Heart left ventricle (tissue), 16 donors: ENCODE measurements at regions not wholly inside any gene's neighbourhood (a gene's known extent, or its start where the extent isn't known, plus 50 kb on each side); places are given as distances from the start of the nearest gene placed in this dataset.

Experiments used
- ATAC-seq, 4 donors: fragments of 200-7000 bp; cut with Tn5 transposase; one replicate each; pipeline ENCODE4 v1.9.1; 2020 to 2022; ENCODE audit warnings: moderate library complexity in 4 of 4, mild to moderate bottlenecking in 3 of 4, moderate number of reproducible peaks in 1 of 4
- DNase-seq, 5 donors: peaks; one replicate each; pipeline ENCODE4 v3.0.0-alpha.2; 2020
- H3K27ac ChIP-seq, 12 donors: fragments of 200-600 bp; sonication (generic) in 4 of 12; one replicate each; pipeline versions ENCODE4 v1.5.0 to v1.8.0; 2016 to 2022; ENCODE audit warnings: mild to moderate bottlenecking in 2 of 12
- H3K27me3 ChIP-seq, 9 donors: fragments of 200-600 bp; sonication (generic) in 2 of 9; one replicate each; pipeline versions ENCODE4 v1.5.1 to v1.8.0; 2016 to 2022; ENCODE audit warnings: mild to moderate bottlenecking in 3 of 9
- H3K36me3 ChIP-seq, 9 donors: fragments of 200-600 bp; sonication (generic) in 2 of 9; one replicate each; pipeline versions ENCODE4 v1.5.0 to v1.8.0; 2018 to 2022; ENCODE audit warnings: mild to moderate bottlenecking in 2 of 9
- H3K4me1 ChIP-seq, 12 donors: fragments of 200-600 bp; sonication (generic) in 4 of 12; one replicate each; pipeline versions ENCODE4 v1.5.0 to v1.8.0; 2016 to 2022; ENCODE audit warnings: mild to moderate bottlenecking in 3 of 12
- H3K4me3 ChIP-seq, 12 donors: fragments of 200-600 bp; sonication (generic) in 4 of 12; one replicate each; pipeline versions ENCODE4 v1.5.0 to v1.8.0; 2017 to 2022; ENCODE audit warnings: mild to moderate bottlenecking in 9 of 12, moderate library complexity in 4 of 12
- H3K9me3 ChIP-seq, 12 donors: fragments of 200-600 bp; sonication (generic) in 4 of 12; one replicate each; pipeline versions ENCODE4 v1.5.0 to v1.8.0; 2016 to 2022; ENCODE audit warnings: mild to moderate bottlenecking in 1 of 12
- CTCF ChIP-seq, 12 donors: fragments of 200-600 bp; sonication (generic) in 4 of 12; IDR thresholded peaks; one replicate each; pipeline versions ENCODE4 v1.5.0 to v1.8.0; 2018 to 2022; ENCODE audit warnings: antibody characterized with exemption in 12 of 12, mild to moderate bottlenecking in 5 of 12
- POLR2A ChIP-seq, 2 donors: fragments of 450-650 bp; IDR thresholded peaks; one replicate each; pipeline ENCODE4 v1.6.1; 2017; ENCODE audit warnings: antibody characterized with exemption in 2 of 2, mild to moderate bottlenecking in 2 of 2, moderate library complexity in 2 of 2
- WGBS, 4 donors: extraction: QIAGEN DNeasy Blood & Tissue Kit in 2 of 4; methylation state at CpG; one replicate each; pipeline versions ENCODE4 v1.1.5 to v1.1.7; 2013 to 2018; 5-methylcytosine and 5-hydroxymethylcytosine counted together
- intact Hi-C, 10 donors: fragments of 100-400 bp; cut with DNase I; formaldehyde crosslinking; loops; one replicate each; pipeline versions ENCODE4 v1.11.1 to v1.14.2; 2022
- donor health status: ischemic (EF 13 %, LVEDD 7.1; RV severe dilation, severe dysfunction).
- donor health status: healthy with polysubstance abuse.
- donor health status: DM: no; HTN: yes; CAD: no.
- donor health status: DM: no; HTN: no; CAD: no.
- donor health status: ischemic (EF 25% LVEDD 6.9; RV normal size, moderate dysfunction).
- donor health status: ischemic (EF 25% LVEDD 5.7; RV mildly dilated, moderate dysfunction).
- donor health status: healthy.
- donor health status: DM: yes; HTN: yes; CAD: no.
- donor health status: ischemic (EF 35%, LVEDD 5.7; RV mildly dilated, moderate dysfunction).
- donor health status: nonischemic (EF 11% LVEDD 7.7; RV severe dilation, severe dysfunction).
- donor health status: DM: yes; HTN: yes; CAD: no.
- donor health status: PGD.
- donor health status: ischemic (EF 29% LVEDD 5.4; RV normal size, mild dysfunction).
- donor health status: nonischemic (EF 23%, LVEDD 6.1; RV moderate dilation, normal function).

GRCh38 chr5:17394086-17394485 is 103.9 kb upstream of the TAF11L2 start:
- intact Hi-C loops = no loop called here
- no peak for DNase-seq
- H3K27me3 ChIP-seq = peaks cover 0 to 6% (median 0%) of the 10 kb centered on the region in 9 donors
- H3K9me3 ChIP-seq = no peaks in the 10 kb centered on the region
- H3K4me3 ChIP-seq = no peak overlapping the region
- 65 to 76% (median 72%) methylated on average over 1 of the region's 1 CpG for WGBS, 4 donors
- H3K4me1 ChIP-seq = peaks cover 0 to 11% (median 0%) of the 10 kb centered on the region in 12 donors
- no peak for TF ChIP-seq CTCF (IDR thresholded peaks at IDR 0.05)
- TF ChIP-seq POLR2A (IDR thresholded peaks at IDR 0.05) = no peak
- no peak overlapping the region for H3K27ac ChIP-seq
- ATAC-seq = no peak
- H3K36me3 ChIP-seq = no peaks in the 10 kb centered on the region

- intact Hi-C loops = no loop called here
- DNase-seq (no peak), ATAC-seq (no peak)
- H3K9me3 ChIP-seq = no peaks in the 10 kb centered on the region
- no peaks in the 10 kb centered on the region for H3K36me3 ChIP-seq
- H3K27me3 ChIP-seq = peaks cover 0 to 16% (median 0%) of the 10 kb centered on the region in 9 donors
- H3K27ac ChIP-seq = no peak overlapping the region
- peaks cover 0 to 19% (median 0%) of the 10 kb centered on the region in 12 donors for H3K4me1 ChIP-seq
- H3K4me3 ChIP-seq = no peak overlapping the region
- 73 to 80% (median 78%) methylated on average over 5 of the region's 5 CpGs for WGBS, 4 donors
- TF ChIP-seq CTCF (IDR thresholded peaks at IDR 0.05) = no peak
- no peak for TF ChIP-seq POLR2A (IDR thresholded peaks at IDR 0.05)
These were observed 102.7 kb upstream of the TAF11L2 start for GRCh38 chr5:17395106-17395880.

GRCh38 chr5:17396247-17396646 is 101.8 kb upstream of the TAF11L2 start:
- H3K9me3 ChIP-seq = no peaks in the 10 kb centered on the region
- 74 to 80% (median 77%) methylated on average over 4 of the region's 4 CpGs for WGBS, 4 donors
- no peak overlapping the region for H3K4me3 ChIP-seq
- no peak overlapping the region for H3K27ac ChIP-seq
- ATAC-seq (no peak), DNase-seq (no peak)
- H3K36me3 ChIP-seq = no peaks in the 10 kb centered on the region
- intact Hi-C loops = no loop called here
- peaks cover 0 to 22% (median 0%) of the 10 kb centered on the region in 9 donors for H3K27me3 ChIP-seq
- TF ChIP-seq POLR2A (IDR thresholded peaks at IDR 0.05) = no peak
- no peak for TF ChIP-seq CTCF (IDR thresholded peaks at IDR 0.05)
- H3K4me1 ChIP-seq = peaks cover 0 to 19% (median 0%) of the 10 kb centered on the region in 12 donors

- DNase-seq (no peak), ATAC-seq (no peak)
- Histone ChIP-seq H3K4me3 (no peak overlapping the region), H3K27me3 (peaks cover 0 to 41% (median 6%) of the 10 kb centered on the region in 9 donors), H3K4me1 (peaks cover 0 to 19% (median 0%) of the 10 kb centered on the region in 12 donors), H3K9me3 (no peaks in the 10 kb centered on the region), H3K27ac (no peak overlapping the region), H3K36me3 (no peaks in the 10 kb centered on the region)
- TF ChIP-seq CTCF (IDR thresholded peaks at IDR 0.05) (no peak), POLR2A (IDR thresholded peaks at IDR 0.05) (no peak)
- WGBS, 4 donors = 21 to 27% (median 26%) methylated on average over 4 of the region's 4 CpGs
- intact Hi-C loops = no loop called here
These were observed 99.6 kb upstream of the TAF11L2 start for GRCh38 chr5:17398431-17398830.
